GM06990 (cell line): ENCODE measurements at regions not wholly inside any gene's neighbourhood (a gene's known extent, or its start where the extent isn't known, plus 50 kb on each side); places are given as distances from the start of the nearest gene placed in this dataset.
"Not testable (repeated sequence)": the region's sequence is repeated elsewhere in the genome, so short reads cannot be mapped to it uniquely, and the experiment has no call there.

Experiments
- DNase-seq: peaks from one replicate; pipeline ENCODE4 v3.0.0-alpha.2; 2011; ENCODE audit not compliant: insufficient read length; ENCODE audit errors: extremely low read depth
- H3K27me3 ChIP-seq: replicated peaks from 2 replicates; pipeline ENCODE4 v1.6.0; 2011; ENCODE audit warnings: low read length; ENCODE audit not compliant: control insufficient read depth, insufficient read depth
- H3K36me3 ChIP-seq: 2 replicates; pipeline ENCODE4 v1.5.1; 2011; ENCODE audit warnings: low read length; ENCODE audit not compliant: control insufficient read depth, insufficient read depth
- H3K4me3 ChIP-seq: replicated peaks from 2 replicates; pipeline ENCODE4 v1.5.1; 2011; ENCODE audit warnings: low read depth, mild to moderate bottlenecking, control low read depth, low read length
- TF ChIP-seq, protein P1 (sequence below): IDR thresholded peaks from 2 replicates; pipeline ENCODE4 v1.5.1; 2011; ENCODE audit warnings: low read length, control low read depth, mild to moderate bottlenecking, inconsistent platforms; ENCODE audit not compliant: insufficient read depth, poor library complexity, severe bottlenecking

DNA sequence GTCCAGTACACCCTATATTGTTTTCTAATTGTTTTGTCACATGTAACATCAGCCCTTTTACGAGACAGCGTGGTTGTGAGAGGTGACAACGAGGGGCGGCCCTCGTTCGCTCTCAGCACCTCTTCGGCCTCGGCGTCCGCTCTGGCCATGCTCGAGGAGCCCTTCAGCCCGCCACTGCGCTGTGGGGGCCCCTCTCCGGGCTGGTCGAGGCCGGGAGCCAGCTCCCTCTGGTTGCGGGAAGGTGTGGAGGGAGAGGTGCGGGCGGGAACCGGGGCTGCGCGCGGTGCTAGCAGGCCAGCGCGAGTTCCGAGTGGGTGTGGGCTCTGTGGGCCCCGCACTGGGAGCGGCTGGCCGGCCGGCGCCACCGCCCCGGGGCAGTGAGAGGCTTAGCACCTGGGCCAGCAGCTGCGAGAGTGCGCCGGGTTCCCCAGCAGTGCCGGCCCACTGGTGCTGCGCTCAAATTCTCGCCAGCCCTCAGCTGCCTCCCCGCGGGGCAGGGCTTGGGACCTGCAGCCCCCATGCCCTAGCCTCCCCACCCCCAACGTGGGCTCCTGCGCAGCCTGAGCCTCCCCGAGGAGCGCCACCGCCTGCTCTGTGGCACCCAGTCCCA, 145.0 kb downstream of the PSAT1 start:
- Histone ChIP-seq H3K4me3 (no peak overlapping the region), H3K36me3 (no peaks in the 10 kb centered on the region), H3K27me3 (no peaks in the 10 kb centered on the region; the same call in none of the 2 replicates)
- no peak for DNase-seq
- TF ChIP-seq, protein P1, sequence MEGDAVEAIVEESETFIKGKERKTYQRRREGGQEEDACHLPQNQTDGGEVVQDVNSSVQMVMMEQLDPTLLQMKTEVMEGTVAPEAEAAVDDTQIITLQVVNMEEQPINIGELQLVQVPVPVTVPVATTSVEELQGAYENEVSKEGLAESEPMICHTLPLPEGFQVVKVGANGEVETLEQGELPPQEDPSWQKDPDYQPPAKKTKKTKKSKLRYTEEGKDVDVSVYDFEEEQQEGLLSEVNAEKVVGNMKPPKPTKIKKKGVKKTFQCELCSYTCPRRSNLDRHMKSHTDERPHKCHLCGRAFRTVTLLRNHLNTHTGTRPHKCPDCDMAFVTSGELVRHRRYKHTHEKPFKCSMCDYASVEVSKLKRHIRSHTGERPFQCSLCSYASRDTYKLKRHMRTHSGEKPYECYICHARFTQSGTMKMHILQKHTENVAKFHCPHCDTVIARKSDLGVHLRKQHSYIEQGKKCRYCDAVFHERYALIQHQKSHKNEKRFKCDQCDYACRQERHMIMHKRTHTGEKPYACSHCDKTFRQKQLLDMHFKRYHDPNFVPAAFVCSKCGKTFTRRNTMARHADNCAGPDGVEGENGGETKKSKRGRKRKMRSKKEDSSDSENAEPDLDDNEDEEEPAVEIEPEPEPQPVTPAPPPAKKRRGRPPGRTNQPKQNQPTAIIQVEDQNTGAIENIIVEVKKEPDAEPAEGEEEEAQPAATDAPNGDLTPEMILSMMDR, result no peak

DNA sequence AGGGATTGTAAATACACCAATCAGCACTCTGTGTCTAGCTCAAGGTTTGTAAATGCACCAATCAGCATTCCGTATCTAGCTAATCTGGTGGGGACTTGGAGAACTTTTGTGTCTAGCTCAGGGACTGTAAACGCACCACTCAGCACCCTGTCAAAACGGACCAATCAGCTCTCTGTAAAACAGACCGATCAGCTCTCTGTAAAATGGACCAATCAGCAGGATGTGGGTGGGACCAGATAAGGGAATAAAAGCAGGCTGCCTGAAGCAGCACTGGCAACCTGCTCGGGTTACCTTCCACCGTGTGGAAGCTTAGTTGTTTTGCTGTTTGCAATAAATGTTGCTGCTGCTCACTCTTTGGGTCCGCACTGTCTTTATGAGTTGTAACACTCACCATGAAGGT, 145.7 kb downstream of the PSAT1 start:
- H3K4me3 ChIP-seq, H3K27me3 ChIP-seq, H3K36me3 ChIP-seq, DNase-seq: not testable (repeated sequence)

DNA sequence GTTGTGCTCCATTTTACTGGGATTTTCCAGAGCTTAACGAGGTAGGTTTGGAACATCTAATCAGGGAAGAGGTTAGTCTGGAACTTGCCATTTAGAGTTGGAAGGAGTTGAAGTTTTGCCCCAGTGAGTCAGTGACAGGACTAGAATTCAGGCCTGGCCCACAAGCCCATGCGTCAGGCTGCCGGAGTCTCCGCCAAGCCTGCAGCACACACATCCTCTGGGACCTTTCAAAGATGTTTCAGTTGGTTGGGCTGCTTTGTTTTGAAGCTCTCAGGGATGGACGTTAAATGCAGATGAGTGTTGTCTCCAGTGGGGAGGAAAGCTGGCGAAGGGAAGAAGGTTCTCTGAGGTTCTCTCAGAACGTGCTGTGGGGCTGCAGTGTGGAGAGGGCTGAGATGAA, 147.0 kb downstream of the PSAT1 start:
- Histone ChIP-seq H3K4me3 (no peak overlapping the region), H3K36me3 (no peaks in the 10 kb centered on the region), H3K27me3 (no peaks in the 10 kb centered on the region; the same call in none of the 2 replicates)
- TF ChIP-seq, protein P1, result no peak
- DNase-seq, result no peak

DNA sequence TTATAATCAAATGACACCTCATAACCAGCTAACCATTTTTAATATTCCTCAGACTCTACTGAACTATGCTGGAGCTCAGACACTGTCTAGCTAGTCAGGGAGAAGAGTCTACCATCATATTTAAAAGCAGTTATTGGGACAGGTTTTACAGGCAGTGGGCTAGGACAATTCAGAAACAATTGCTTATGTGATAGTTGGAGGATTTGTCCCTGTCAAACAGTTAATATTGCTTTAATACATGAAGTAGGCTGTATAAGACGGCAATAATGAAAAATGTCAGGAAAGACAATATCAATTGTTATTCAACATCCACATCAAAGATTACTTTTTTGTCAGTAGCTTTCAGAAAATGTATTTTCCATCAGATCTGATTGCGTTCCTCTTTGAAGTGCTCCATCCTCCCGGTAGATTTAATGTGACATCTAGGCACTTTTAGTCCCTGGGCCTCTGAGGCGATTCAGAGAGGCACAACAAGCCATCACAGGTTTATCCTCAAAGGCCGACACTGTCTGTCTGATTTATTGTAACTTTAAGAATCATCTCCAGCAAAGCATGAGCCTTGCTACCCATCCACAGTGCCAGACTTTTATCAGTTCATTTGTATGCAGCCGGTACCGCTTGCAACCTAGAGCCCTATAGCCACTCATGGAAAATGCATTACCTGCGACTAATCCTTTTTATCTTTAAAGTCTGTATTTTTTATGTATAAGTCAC, 152.2 kb downstream of the PSAT1 start:
- no peaks in the 10 kb centered on the region; the same call in 1 of the 2 replicates for H3K27me3 ChIP-seq
- no peaks in the 10 kb centered on the region for H3K36me3 ChIP-seq
- no peak overlapping the region for H3K4me3 ChIP-seq
- TF ChIP-seq, protein P1, result no peak
- DNase-seq, result no peak

DNA sequence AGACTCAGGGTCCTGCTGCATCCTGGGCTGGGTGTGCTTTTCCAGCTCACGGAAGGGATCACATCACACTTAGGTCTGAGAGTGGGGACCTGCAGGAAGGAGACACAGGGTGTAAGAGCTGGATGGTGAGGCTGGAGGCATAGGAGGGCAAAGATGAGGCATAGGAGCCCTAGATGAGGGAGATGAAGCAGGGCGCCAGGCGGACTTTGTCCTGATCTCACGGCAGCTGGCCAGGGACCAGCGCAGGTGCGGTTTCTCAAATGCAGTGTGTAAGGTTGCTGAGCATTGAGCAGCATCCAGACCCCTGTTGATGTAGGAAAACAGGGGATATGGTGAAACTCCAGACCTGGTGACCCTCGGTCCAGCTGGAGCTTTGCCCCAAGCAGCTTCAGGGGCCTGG, 156.5 kb downstream of the PSAT1 start:
- DNase-seq, result no peak
- Histone ChIP-seq H3K27me3 (no peaks in the 10 kb centered on the region), H3K36me3 (no peaks in the 10 kb centered on the region), H3K4me3 (no peak overlapping the region)
- TF ChIP-seq, protein P1, result no peak

DNA sequence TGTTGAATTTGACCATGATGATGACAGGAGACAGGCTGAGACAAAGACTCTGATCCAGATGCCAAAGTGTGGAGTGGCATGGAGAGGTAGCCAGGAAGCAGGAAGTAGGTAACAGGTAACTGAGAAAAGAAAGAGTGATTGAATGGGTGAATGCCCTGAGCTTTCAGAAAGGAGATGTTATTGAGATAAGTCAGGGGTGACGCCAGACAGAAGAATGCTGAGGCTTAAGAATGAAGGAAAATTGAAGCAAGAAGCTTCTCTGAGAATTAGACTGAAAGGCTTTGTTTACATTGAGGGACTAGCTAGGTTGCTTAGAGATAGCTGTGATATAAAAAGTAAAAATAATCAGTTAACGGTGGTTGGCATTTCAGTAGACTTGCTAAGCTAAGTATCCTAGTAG, 165.7 kb downstream of the PSAT1 start:
- Histone ChIP-seq H3K4me3 (no peak overlapping the region), H3K36me3 (no peaks in the 10 kb centered on the region), H3K27me3 (no peaks in the 10 kb centered on the region)
- DNase-seq, result no peak
- TF ChIP-seq, protein P1, result no peak
